T-helper 1 cell treated with Interleukin-12 subunit alpha and Interleukin-12 subunit beta and Interleukin-4 antibody, amounts not matched to agents 30 μg/mL and 1 μg/mL, for 36 hours (primary cell): ENCODE measurements at regions not wholly inside any gene's neighbourhood (a gene's known extent, or its start where the extent isn't known, plus 50 kb on each side); places are given as distances from the start of the nearest gene placed in this dataset.

Experiments used
- H3K27ac Mint-ChIP-seq: one replicate; pipeline ENCODE4 v1.8.0; 2021; ENCODE audit warnings: mild to moderate bottlenecking, mixed read lengths
- H3K27me3 Mint-ChIP-seq: one replicate; pipeline ENCODE4 v1.8.0; 2021; ENCODE audit warnings: low read depth, mixed read lengths
- H3K36me3 Mint-ChIP-seq: one replicate; pipeline ENCODE4 v1.8.0; 2021; ENCODE audit warnings: low read depth, mixed read lengths
- H3K4me1 Mint-ChIP-seq: one replicate; pipeline ENCODE4 v1.8.0; 2021; ENCODE audit warnings: low read depth, mixed read lengths
- H3K4me3 Mint-ChIP-seq: one replicate; pipeline ENCODE4 v1.8.0; 2021; ENCODE audit warnings: mild to moderate bottlenecking, moderate library complexity, mixed read lengths
- H3K9me3 Mint-ChIP-seq: one replicate; pipeline ENCODE4 v1.8.0; 2021; ENCODE audit warnings: mixed read lengths

GRCh38 chr15:100714749-100715342, 112.5 kb downstream of the ASB7 start:
- Mint-ChIP-seq H3K4me1 (no peaks in the 10 kb centered on the region), H3K27ac (no peak overlapping the region), H3K36me3 (no peaks in the 10 kb centered on the region), H3K4me3 (no peak overlapping the region), H3K27me3 (no peaks in the 10 kb centered on the region), H3K9me3 (peaks cover 4% of the 10 kb centered on the region)

- no peaks in the 10 kb centered on the region for H3K9me3 Mint-ChIP-seq
- H3K36me3 Mint-ChIP-seq: no peaks in the 10 kb centered on the region
- no peaks in the 10 kb centered on the region for H3K27me3 Mint-ChIP-seq
- no peaks in the 10 kb centered on the region for H3K4me1 Mint-ChIP-seq
- H3K4me3 Mint-ChIP-seq: no peak overlapping the region
- H3K27ac Mint-ChIP-seq: no peak overlapping the region
Observed at GRCh38 chr15:100715571-100716455, 113.4 kb downstream of the ASB7 start.

- no peaks in the 10 kb centered on the region for H3K27me3 Mint-ChIP-seq
- H3K36me3 Mint-ChIP-seq: no peaks in the 10 kb centered on the region
- no peak overlapping the region for H3K27ac Mint-ChIP-seq
- no peak overlapping the region for H3K4me3 Mint-ChIP-seq
- no peaks in the 10 kb centered on the region for H3K9me3 Mint-ChIP-seq
- H3K4me1 Mint-ChIP-seq: no peaks in the 10 kb centered on the region
Observed at GRCh38 chr15:100716456-100717085, 114.2 kb downstream of the ASB7 start.

- H3K36me3 Mint-ChIP-seq: no peaks in the 10 kb centered on the region
- no peaks in the 10 kb centered on the region for H3K9me3 Mint-ChIP-seq
- no peak overlapping the region for H3K27ac Mint-ChIP-seq
- no peaks in the 10 kb centered on the region for H3K27me3 Mint-ChIP-seq
- H3K4me1 Mint-ChIP-seq: no peaks in the 10 kb centered on the region
- no peak overlapping the region for H3K4me3 Mint-ChIP-seq
Observed at GRCh38 chr15:100717596-100717995, 115.2 kb downstream of the ASB7 start.

GRCh38 chr15:100718075-100718980, 115.9 kb downstream of the ASB7 start:
- Mint-ChIP-seq H3K36me3 (no peaks in the 10 kb centered on the region), H3K27ac (no peak overlapping the region), H3K9me3 (no peaks in the 10 kb centered on the region), H3K4me1 (no peaks in the 10 kb centered on the region), H3K27me3 (no peaks in the 10 kb centered on the region), H3K4me3 (no peak overlapping the region)

- Mint-ChIP-seq H3K27ac (no peak overlapping the region), H3K4me1 (no peaks in the 10 kb centered on the region), H3K27me3 (no peaks in the 10 kb centered on the region), H3K4me3 (no peak overlapping the region), H3K36me3 (no peaks in the 10 kb centered on the region), H3K9me3 (no peaks in the 10 kb centered on the region)
Observed at GRCh38 chr15:100720406-100720967, 118.1 kb downstream of the ASB7 start.

- Mint-ChIP-seq H3K36me3 (no peaks in the 10 kb centered on the region), H3K9me3 (no peaks in the 10 kb centered on the region), H3K27me3 (no peaks in the 10 kb centered on the region), H3K27ac (no peak overlapping the region), H3K4me3 (no peak overlapping the region), H3K4me1 (no peaks in the 10 kb centered on the region)
Observed at GRCh38 chr15:100721758-100722550, 119.6 kb downstream of the ASB7 start.

GRCh38 chr15:100722551-100723314, 120.3 kb downstream of the ASB7 start:
- H3K36me3 Mint-ChIP-seq: no peaks in the 10 kb centered on the region
- H3K27me3 Mint-ChIP-seq: peaks cover 1% of the 10 kb centered on the region
- no peak overlapping the region for H3K4me3 Mint-ChIP-seq
- no peaks in the 10 kb centered on the region for H3K9me3 Mint-ChIP-seq
- H3K27ac Mint-ChIP-seq: no peak overlapping the region
- H3K4me1 Mint-ChIP-seq: no peaks in the 10 kb centered on the region

GRCh38 chr15:100723315-100723801, 121.0 kb downstream of the ASB7 start:
- no peak overlapping the region for H3K27ac Mint-ChIP-seq
- no peaks in the 10 kb centered on the region for H3K4me1 Mint-ChIP-seq
- peaks cover 3% of the 10 kb centered on the region for H3K27me3 Mint-ChIP-seq
- no peak overlapping the region for H3K4me3 Mint-ChIP-seq
- H3K9me3 Mint-ChIP-seq: no peaks in the 10 kb centered on the region
- H3K36me3 Mint-ChIP-seq: no peaks in the 10 kb centered on the region

- H3K4me1 Mint-ChIP-seq: no peaks in the 10 kb centered on the region
- H3K27ac Mint-ChIP-seq: no peak overlapping the region
- H3K27me3 Mint-ChIP-seq: peaks cover 3% of the 10 kb centered on the region
- no peaks in the 10 kb centered on the region for H3K9me3 Mint-ChIP-seq
- H3K36me3 Mint-ChIP-seq: no peaks in the 10 kb centered on the region
- H3K4me3 Mint-ChIP-seq: no peak overlapping the region
Observed at GRCh38 chr15:100725121-100726069, 123.0 kb downstream of the ASB7 start.

GRCh38 chr15:100726070-100726420, 123.7 kb downstream of the ASB7 start:
- no peaks in the 10 kb centered on the region for H3K4me1 Mint-ChIP-seq
- H3K36me3 Mint-ChIP-seq: no peaks in the 10 kb centered on the region
- no peak overlapping the region for H3K4me3 Mint-ChIP-seq
- H3K9me3 Mint-ChIP-seq: no peaks in the 10 kb centered on the region
- H3K27ac Mint-ChIP-seq: no peak overlapping the region
- peaks cover 3% of the 10 kb centered on the region for H3K27me3 Mint-ChIP-seq
